Sigmoid colon (tissue), 6 donors: ENCODE measurements at regions not wholly inside any gene's neighbourhood (a gene's known extent, or its start where the extent isn't known, plus 50 kb on each side); places are given as distances from the start of the nearest gene placed in this dataset.

ENCODE experiments used
- DNase-seq: peaks from one replicate; pipeline ENCODE4 v3.0.0-alpha.2; 2019
- H3K27ac ChIP-seq, 4 donors: fragments of 200-600 bp; sonication (generic); one replicate each; pipeline ENCODE4 v1.5.1; 2016 to 2019; ENCODE audit warnings: mild to moderate bottlenecking in 1 of 4
- H3K27me3 ChIP-seq, 3 donors: fragments of 200-600 bp; sonication (generic); one replicate each; pipeline ENCODE4 v1.5.1; 2019; ENCODE audit warnings: mild to moderate bottlenecking in 1 of 3
- H3K36me3 ChIP-seq, 4 donors: fragments of 200-600 bp; sonication (generic); one replicate each; pipeline ENCODE4 v1.5.1; 2016 to 2019
- H3K4me1 ChIP-seq, 4 donors: fragments of 200-600 bp; sonication (generic); one replicate each; pipeline ENCODE4 v1.5.1; 2017 to 2019
- H3K4me3 ChIP-seq, 4 donors: fragments of 200-600 bp; sonication (generic); one replicate each; pipeline ENCODE4 v1.5.1; 2017 to 2019; ENCODE audit warnings: mild to moderate bottlenecking in 2 of 4, moderate library complexity in 1 of 4
- H3K9me3 ChIP-seq, 4 donors: fragments of 200-600 bp in 3 of 4; sonication (generic) in 3 of 4; one replicate each; pipeline versions ENCODE4 v1.5.1 to v1.6.1; 2013 to 2019
- EP300 ChIP-seq, 4 donors: sonication (generic); formaldehyde crosslinking; IDR thresholded peaks; one replicate each; pipeline ENCODE4 v1.6.1; 2017; ENCODE audit warnings: antibody characterized with exemption in 4 of 4
- POLR2A ChIP-seq, 2 donors: fragments of 450-650 bp; IDR thresholded peaks; one replicate each; pipeline ENCODE4 v1.6.1; 2016; ENCODE audit warnings: antibody characterized with exemption in 2 of 2, mild to moderate bottlenecking in 2 of 2, moderate library complexity in 2 of 2
- POLR2AphosphoS5 ChIP-seq, 4 donors: sonication (generic); formaldehyde crosslinking; IDR thresholded peaks; one replicate each; pipeline ENCODE4 v1.6.1; 2017; ENCODE audit warnings: antibody characterized with exemption in 4 of 4
- WGBS, 2 donors: extraction: QIAGEN DNeasy Blood & Tissue Kit; methylation state at CpG; one replicate each; pipeline ENCODE4 v1.1.7; 2013; 5-methylcytosine and 5-hydroxymethylcytosine counted together
- intact Hi-C: fragments of 100-400 bp; cut with DNase I; formaldehyde crosslinking; loops from one replicate; pipeline ENCODE4 v1.15.1; 2023
- TF ChIP-seq, protein P1 (sequence below), 4 experiments: fragments of 450-650 bp in 3 of 4; fragments of 200-600 bp in 1 of 4; IDR thresholded peaks; one replicate each; pipeline ENCODE4 v1.5.1; 2016 to 2019; ENCODE audit warnings: antibody characterized with exemption in 4 of 4, mild to moderate bottlenecking in 3 of 4, moderate library complexity in 2 of 4
- donor health status: healthy with polysubstance abuse.
- donor health status: healthy.

GRCh38 chr3:28777806-28778475 is 429.3 kb upstream of the AZI2 start:
- intact Hi-C loops = no loop called here
- no peaks in the 10 kb centered on the region for H3K9me3 ChIP-seq
- no peak overlapping the region for H3K27ac ChIP-seq
- no peaks in the 10 kb centered on the region for H3K27me3 ChIP-seq
- H3K36me3 ChIP-seq = no peaks in the 10 kb centered on the region
- no peak for TF ChIP-seq POLR2A (IDR thresholded peaks at IDR 0.05)
- TF ChIP-seq, protein P1, sequence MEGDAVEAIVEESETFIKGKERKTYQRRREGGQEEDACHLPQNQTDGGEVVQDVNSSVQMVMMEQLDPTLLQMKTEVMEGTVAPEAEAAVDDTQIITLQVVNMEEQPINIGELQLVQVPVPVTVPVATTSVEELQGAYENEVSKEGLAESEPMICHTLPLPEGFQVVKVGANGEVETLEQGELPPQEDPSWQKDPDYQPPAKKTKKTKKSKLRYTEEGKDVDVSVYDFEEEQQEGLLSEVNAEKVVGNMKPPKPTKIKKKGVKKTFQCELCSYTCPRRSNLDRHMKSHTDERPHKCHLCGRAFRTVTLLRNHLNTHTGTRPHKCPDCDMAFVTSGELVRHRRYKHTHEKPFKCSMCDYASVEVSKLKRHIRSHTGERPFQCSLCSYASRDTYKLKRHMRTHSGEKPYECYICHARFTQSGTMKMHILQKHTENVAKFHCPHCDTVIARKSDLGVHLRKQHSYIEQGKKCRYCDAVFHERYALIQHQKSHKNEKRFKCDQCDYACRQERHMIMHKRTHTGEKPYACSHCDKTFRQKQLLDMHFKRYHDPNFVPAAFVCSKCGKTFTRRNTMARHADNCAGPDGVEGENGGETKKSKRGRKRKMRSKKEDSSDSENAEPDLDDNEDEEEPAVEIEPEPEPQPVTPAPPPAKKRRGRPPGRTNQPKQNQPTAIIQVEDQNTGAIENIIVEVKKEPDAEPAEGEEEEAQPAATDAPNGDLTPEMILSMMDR (IDR thresholded peaks at IDR 0.05) = no peak
- no peak overlapping the region for H3K4me3 ChIP-seq
- H3K4me1 ChIP-seq = no peaks in the 10 kb centered on the region
- WGBS, 2 donors = 76 to 85% methylated on average over 6 of the region's 6 CpGs
- no peak for DNase-seq

DNA sequence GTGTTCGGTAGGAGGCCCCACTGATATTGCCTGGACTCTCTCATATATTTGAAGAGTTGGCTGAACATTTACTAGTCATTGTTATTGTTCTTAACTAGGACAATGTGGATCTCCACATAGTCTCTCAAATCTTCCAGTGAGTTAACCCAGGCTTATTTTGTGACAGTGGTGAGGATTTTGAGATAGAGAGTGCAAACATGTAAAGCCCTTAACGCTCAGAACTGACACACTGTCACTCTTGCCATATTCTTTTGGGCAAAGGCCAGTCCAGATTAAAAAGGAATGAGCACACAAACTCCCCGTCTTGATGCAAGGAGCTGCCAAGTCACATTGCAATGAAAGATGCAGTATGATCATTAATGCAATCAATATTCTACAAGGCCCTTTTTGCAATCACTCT is 431.9 kb upstream of the AZI2 start:
- intact Hi-C loops = no loop called here
- no peak for TF ChIP-seq POLR2AphosphoS5 (IDR thresholded peaks at IDR 0.05)
- TF ChIP-seq, protein P1 (IDR thresholded peaks at IDR 0.05) = no peak
- no peak for TF ChIP-seq POLR2A (IDR thresholded peaks at IDR 0.05)
- no peak for TF ChIP-seq EP300 (IDR thresholded peaks at IDR 0.05)
- WGBS, 2 donors = 46 to 76% methylated on average over 3 of the region's 3 CpGs
- Histone ChIP-seq H3K27me3 (no peaks in the 10 kb centered on the region), H3K36me3 (no peaks in the 10 kb centered on the region), H3K4me1 (no peaks in the 10 kb centered on the region), H3K4me3 (no peak overlapping the region), H3K27ac (no peak overlapping the region), H3K9me3 (no peaks in the 10 kb centered on the region)
- no peak for DNase-seq

- Histone ChIP-seq H3K36me3 (no peaks in the 10 kb centered on the region), H3K27me3 (no peaks in the 10 kb centered on the region), H3K27ac (no peak overlapping the region), H3K9me3 (no peaks in the 10 kb centered on the region), H3K4me1 (no peaks in the 10 kb centered on the region), H3K4me3 (no peak overlapping the region)
- no peak for DNase-seq
- TF ChIP-seq EP300 (IDR thresholded peaks at IDR 0.05) = no peak
- no peak for TF ChIP-seq POLR2AphosphoS5 (IDR thresholded peaks at IDR 0.05)
- TF ChIP-seq, protein P1 (IDR thresholded peaks at IDR 0.05) = no peak
- TF ChIP-seq POLR2A (IDR thresholded peaks at IDR 0.05) = no peak
- intact Hi-C loops = no loop called here
Observed at GRCh38 chr3:28781053-28781452, 432.4 kb upstream of the AZI2 start.

DNA sequence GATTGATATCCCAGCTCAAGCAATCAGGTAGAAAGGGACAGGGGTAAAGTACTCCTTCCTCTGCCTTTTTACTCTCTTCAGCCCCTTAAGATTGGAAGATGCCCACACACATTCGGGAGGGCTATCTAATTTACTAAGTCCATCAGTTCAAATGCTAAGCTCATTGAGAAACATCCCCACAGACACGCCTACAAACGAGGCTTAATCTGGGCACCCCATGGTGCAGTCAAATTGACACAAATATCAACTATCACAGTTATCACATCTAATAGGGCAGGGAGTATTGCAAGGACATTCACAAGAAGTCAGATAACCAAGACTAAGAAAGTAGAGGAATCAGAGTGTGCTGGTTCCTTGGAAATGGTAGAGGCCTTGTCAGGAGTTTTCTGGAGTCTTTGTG is 437.8 kb upstream of the AZI2 start:
- intact Hi-C loops = no loop called here
- DNase-seq = no peak
- H3K9me3 ChIP-seq = no peaks in the 10 kb centered on the region
- no peak for TF ChIP-seq POLR2A (IDR thresholded peaks at IDR 0.05)
- TF ChIP-seq POLR2AphosphoS5 (IDR thresholded peaks at IDR 0.05) = no peak
- no peak for TF ChIP-seq EP300 (IDR thresholded peaks at IDR 0.05)
- TF ChIP-seq, protein P1 (IDR thresholded peaks at IDR 0.05) = no peak
- H3K27ac ChIP-seq = no peak overlapping the region
- H3K27me3 ChIP-seq = no peaks in the 10 kb centered on the region
- no peaks in the 10 kb centered on the region for H3K36me3 ChIP-seq
- 89 to 97% methylated on average over 3 of the region's 3 CpGs for WGBS, 2 donors
- no peaks in the 10 kb centered on the region for H3K4me1 ChIP-seq
- H3K4me3 ChIP-seq = no peak overlapping the region

DNA sequence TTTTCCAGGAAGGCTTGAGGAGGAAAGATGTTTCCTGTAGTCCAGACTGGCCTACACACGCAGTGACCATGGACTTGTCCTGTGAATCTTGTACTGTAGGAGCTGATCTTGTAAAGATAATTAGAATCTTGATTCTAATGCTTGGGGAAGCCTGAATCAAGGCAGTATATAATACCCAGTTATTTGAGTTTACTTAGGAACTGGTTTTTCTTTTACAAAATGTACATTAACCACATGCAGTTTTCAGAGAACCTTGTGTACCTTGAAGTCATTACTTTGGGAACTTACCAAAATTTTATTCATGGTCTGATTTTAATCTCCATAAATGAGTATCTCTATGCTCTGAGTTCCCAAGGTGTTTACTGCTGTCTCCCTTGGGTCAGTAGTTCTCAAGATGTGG is 439.9 kb upstream of the AZI2 start:
- Histone ChIP-seq H3K9me3 (no peaks in the 10 kb centered on the region), H3K27me3 (no peaks in the 10 kb centered on the region), H3K36me3 (no peaks in the 10 kb centered on the region), H3K4me1 (no peaks in the 10 kb centered on the region), H3K4me3 (no peak overlapping the region), H3K27ac (no peak overlapping the region)
- DNase-seq = no peak
- TF ChIP-seq EP300 (IDR thresholded peaks at IDR 0.05) (no peak), POLR2A (IDR thresholded peaks at IDR 0.05) (no peak)
- intact Hi-C loops = no loop called here
- WGBS, 2 donors = 62 to 67% methylated on average over 1 of the region's 1 CpG
